ENCODE measurements at regions not wholly inside any gene's neighbourhood (a gene's known extent, or its start where the extent isn't known, plus 50 kb on each side); places are given as distances from the start of the nearest gene placed in this dataset.

DNA sequence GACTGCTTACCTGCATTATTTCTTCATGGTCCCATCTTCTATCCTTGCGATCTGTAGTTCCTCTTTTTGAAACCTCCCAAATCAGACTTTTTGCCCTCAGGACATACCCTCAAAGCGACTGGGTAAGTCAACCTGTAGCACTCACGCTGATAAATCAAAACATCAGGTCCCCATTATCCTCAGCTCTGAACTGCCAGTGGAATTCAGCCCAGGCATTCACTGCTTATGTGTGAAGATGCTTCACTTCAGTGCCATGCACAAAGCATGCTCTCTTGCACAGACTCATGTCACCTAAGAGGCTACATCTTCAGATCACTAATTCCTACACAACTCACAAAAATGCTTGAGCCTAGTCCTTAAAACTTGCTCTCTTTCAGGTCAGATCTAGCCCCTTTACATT lies 283.6 kb upstream of the KLF6 start:
- intact Hi-C loops (cut with DNase I; ENCODE audit: low total_unique reads), result no loop called here
- TF ChIP-seq EP300 (IDR thresholded peaks at IDR 0.05; ENCODE audit: low read depth) (no peak), POLR2AphosphoS5 (IDR thresholded peaks at IDR 0.05) (no peak)
- Histone ChIP-seq H3K9me3 (no peaks in the 10 kb centered on the region), H3K4me3 (no peak overlapping the region), H3K27me3 (no peaks in the 10 kb centered on the region), H3K36me3 (no peaks in the 10 kb centered on the region), H3K4me1 (peaks cover 0 to 48% (median 31%) of the 10 kb centered on the region in 4 donors), H3K27ac (peak overlapping the region; percentile 79 to 91 (median 85))
- WGBS, 2 donors (ENCODE audit: low coverage in 1 of 2), result 98 to 100% methylated on average over 3 of the region's 3 CpGs
- no peak for DNase-seq
- in situ Hi-C loops (cut with MboI; ENCODE audit: low pct_ligation_motif_present in 1 of 4, low pct_unique_long_range_greater_than_20kb in 1 of 4, low sequenced_read_pairs in 3 of 4), result loop anchor here in 2 of 4 donors (25.0 kb wide), 3 partner anchors 94 to 606 kb away; no protein-coding TSS in a partner anchor

DNA sequence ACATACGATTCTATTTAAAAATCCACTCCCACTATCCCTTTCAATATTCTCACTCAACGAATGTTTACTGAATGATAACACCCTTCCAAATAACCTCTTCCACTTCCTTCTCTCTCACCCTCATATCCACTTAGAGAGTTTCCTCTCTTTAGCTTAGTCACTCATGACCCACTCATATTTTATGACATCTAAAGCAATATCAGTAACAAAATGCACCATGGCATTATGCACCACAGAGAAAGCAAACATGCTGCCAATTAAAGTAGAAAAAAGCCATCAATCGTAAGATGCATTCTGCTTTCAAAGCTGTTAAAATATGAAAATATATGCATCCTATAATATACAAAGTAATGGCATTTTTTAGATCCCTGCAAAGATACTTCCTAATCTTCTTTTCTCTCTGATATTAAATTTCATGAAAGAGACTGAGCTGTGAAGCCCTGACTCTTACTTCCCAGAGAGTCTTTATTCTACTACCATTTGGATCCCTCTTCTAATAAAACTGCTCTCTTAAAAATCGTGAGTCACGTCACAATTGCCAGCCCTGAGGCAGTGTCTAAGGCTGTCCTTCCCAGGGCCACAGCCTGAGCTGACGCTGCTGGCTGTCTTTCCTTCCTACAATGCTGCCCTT lies 283.0 kb upstream of the KLF6 start:
- in situ Hi-C loops (cut with MboI; ENCODE audit: low pct_ligation_motif_present in 1 of 4, low pct_unique_long_range_greater_than_20kb in 1 of 4, low sequenced_read_pairs in 3 of 4), result loop anchor here in 2 of 4 donors (25.0 kb wide), 3 partner anchors 94 to 606 kb away; no protein-coding TSS in a partner anchor
- no peak for DNase-seq
- Histone ChIP-seq H3K9me3 (no peaks in the 10 kb centered on the region), H3K36me3 (no peaks in the 10 kb centered on the region), H3K27me3 (no peaks in the 10 kb centered on the region), H3K4me1 (peaks cover 0 to 54% (median 36%) of the 10 kb centered on the region in 4 donors), H3K27ac (peak overlapping the region; percentile 79 to 91 (median 85)), H3K4me3 (peak overlapping the region in 1 of 4 donors; percentile 10)
- intact Hi-C loops (cut with DNase I; ENCODE audit: low total_unique reads), result no loop called here
- WGBS, 2 donors (ENCODE audit: low coverage in 1 of 2), result 30 to 39% methylated on average over 6 of the region's 6 CpGs
- TF ChIP-seq, protein P1, sequence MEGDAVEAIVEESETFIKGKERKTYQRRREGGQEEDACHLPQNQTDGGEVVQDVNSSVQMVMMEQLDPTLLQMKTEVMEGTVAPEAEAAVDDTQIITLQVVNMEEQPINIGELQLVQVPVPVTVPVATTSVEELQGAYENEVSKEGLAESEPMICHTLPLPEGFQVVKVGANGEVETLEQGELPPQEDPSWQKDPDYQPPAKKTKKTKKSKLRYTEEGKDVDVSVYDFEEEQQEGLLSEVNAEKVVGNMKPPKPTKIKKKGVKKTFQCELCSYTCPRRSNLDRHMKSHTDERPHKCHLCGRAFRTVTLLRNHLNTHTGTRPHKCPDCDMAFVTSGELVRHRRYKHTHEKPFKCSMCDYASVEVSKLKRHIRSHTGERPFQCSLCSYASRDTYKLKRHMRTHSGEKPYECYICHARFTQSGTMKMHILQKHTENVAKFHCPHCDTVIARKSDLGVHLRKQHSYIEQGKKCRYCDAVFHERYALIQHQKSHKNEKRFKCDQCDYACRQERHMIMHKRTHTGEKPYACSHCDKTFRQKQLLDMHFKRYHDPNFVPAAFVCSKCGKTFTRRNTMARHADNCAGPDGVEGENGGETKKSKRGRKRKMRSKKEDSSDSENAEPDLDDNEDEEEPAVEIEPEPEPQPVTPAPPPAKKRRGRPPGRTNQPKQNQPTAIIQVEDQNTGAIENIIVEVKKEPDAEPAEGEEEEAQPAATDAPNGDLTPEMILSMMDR (IDR thresholded peaks at IDR 0.05), result no peak
- TF ChIP-seq POLR2A (IDR thresholded peaks at IDR 0.05) (no peak), POLR2AphosphoS5 (IDR thresholded peaks at IDR 0.05) (peak in 1 of 3 donors; percentile 8)

DNA sequence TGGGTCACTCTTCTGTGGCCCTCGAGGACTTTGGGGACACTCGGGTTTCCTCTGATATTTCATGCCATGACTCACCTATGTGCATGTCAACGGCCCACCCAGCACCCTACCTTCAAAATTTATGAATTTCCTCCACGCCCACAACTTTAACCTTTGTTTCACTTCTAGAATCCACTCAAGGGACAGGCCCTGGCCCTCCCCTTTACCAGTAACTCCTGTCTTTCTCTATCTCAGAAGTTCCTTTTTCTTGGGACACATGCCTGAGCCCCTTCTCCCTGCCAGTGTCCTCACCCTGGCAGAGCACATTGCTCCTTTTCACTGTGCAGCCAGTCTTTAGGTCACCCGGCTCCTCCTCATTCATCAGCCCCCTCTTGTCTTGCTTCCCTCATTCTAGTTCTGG lies 282.5 kb upstream of the KLF6 start:
- Histone ChIP-seq H3K9me3 (no peaks in the 10 kb centered on the region), H3K4me3 (peak overlapping the region in 1 of 4 donors; percentile 10), H3K27ac (peak overlapping the region; percentile 79 to 91 (median 85)), H3K4me1 (peaks cover 3 to 59% (median 41%) of the 10 kb centered on the region in 4 donors), H3K27me3 (no peaks in the 10 kb centered on the region), H3K36me3 (no peaks in the 10 kb centered on the region)
- TF ChIP-seq POLR2A (IDR thresholded peaks at IDR 0.05) (peak; percentile 58), POLR2AphosphoS5 (IDR thresholded peaks at IDR 0.05) (peak in 2 of 3 donors; percentile 20 to 53), EP300 (IDR thresholded peaks at IDR 0.05; ENCODE audit: low read depth) (no peak)
- TF ChIP-seq, protein P1 (IDR thresholded peaks at IDR 0.05), result no peak
- intact Hi-C loops (cut with DNase I; ENCODE audit: low total_unique reads), result no loop called here
- 30 to 50% methylated on average over 2 to 5 of the region's 5 CpGs for WGBS, 2 donors (ENCODE audit: low coverage in 1 of 2)
- in situ Hi-C loops (cut with MboI; ENCODE audit: low pct_ligation_motif_present in 1 of 4, low pct_unique_long_range_greater_than_20kb in 1 of 4, low sequenced_read_pairs in 3 of 4), result loop anchor here in 2 of 4 donors (25.0 kb wide), 3 partner anchors 95 to 605 kb away; no protein-coding TSS in a partner anchor
- DNase-seq, result peak; percentile 75

DNA sequence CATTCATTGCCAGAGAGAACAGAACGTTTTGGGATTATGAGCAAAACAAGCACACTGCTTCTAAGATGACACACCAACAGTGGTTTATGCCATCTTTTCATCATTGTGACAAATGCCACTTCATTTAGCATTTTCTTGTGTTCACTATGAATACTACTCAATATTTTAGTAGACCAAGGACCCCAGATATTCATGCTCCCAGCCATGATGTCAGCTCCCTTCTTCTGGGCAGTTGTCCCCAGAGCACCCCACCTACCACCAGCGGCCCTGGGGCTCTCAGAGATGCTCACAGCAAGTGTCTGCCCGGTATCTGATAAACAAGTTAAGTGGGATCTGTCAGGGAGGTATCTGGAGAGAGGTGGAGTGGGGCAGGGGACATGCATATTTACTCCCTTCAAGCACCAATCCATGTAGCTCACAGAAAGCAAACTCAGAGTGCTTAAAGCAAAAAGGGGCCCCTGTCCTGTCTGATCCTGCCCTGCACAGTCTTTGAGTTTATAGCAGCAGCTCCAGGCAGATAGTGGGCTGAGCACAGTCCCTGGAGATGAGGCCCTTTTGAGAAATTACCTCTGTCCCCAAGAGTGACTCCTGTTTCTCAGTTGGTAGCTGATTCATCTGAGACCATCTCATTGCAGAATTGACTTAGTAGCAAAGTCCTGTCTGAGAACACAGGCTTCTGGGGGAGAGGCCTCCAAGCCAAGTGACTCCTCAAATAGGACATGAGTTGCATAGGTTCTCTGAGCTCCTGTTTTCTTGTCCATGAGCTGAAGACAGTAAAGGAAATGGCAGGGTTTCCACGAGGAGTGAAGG lies 281.8 kb upstream of the KLF6 start:
- Histone ChIP-seq H3K36me3 (no peaks in the 10 kb centered on the region), H3K9me3 (no peaks in the 10 kb centered on the region), H3K4me1 (peaks cover 10 to 66% (median 48%) of the 10 kb centered on the region in 4 donors), H3K27ac (peak overlapping the region; percentile 79 to 91 (median 85)), H3K4me3 (no peak overlapping the region), H3K27me3 (no peaks in the 10 kb centered on the region)
- TF ChIP-seq, protein P1 (IDR thresholded peaks at IDR 0.05), result no peak
- TF ChIP-seq POLR2A (IDR thresholded peaks at IDR 0.05), result no peak
- no peak for TF ChIP-seq EP300 (IDR thresholded peaks at IDR 0.05; ENCODE audit: low read depth)
- TF ChIP-seq POLR2AphosphoS5 (IDR thresholded peaks at IDR 0.05), result no peak
- DNase-seq, result no peak
- in situ Hi-C loops (cut with MboI; ENCODE audit: low pct_ligation_motif_present in 1 of 4, low pct_unique_long_range_greater_than_20kb in 1 of 4, low sequenced_read_pairs in 3 of 4), result loop anchor here in 2 of 4 donors (25.0 kb wide), 3 partner anchors 96 to 604 kb away; no protein-coding TSS in a partner anchor
- intact Hi-C loops (cut with DNase I; ENCODE audit: low total_unique reads), result no loop called here
- WGBS, 2 donors (ENCODE audit: low coverage in 1 of 2), result 66 to 100% methylated on average over 1 to 4 of the region's 4 CpGs
